Endothelial cell (in vitro differentiated cells): ENCODE measurements at regions not wholly inside any gene's neighbourhood (a gene's known extent, or its start where the extent isn't known, plus 50 kb on each side); places are given as distances from the start of the nearest gene placed in this dataset.

Source experiments
- DNase-seq: peaks from one replicate; pipeline ENCODE4 v3.0.0; 2021; ENCODE audit warnings: low spot score
- H3K27ac Mint-ChIP-seq: one replicate; pipeline ENCODE4 v1.8.0; 2021; ENCODE audit warnings: mixed read lengths, inconsistent platforms; ENCODE audit not compliant: unreplicated experiment
- H3K27me3 Mint-ChIP-seq: one replicate; pipeline ENCODE4 v1.8.0; 2021; ENCODE audit warnings: mild to moderate bottlenecking, moderate library complexity, mixed read lengths, inconsistent platforms; ENCODE audit not compliant: unreplicated experiment
- H3K36me3 Mint-ChIP-seq: one replicate; pipeline ENCODE4 v1.8.0; 2021; ENCODE audit warnings: mild to moderate bottlenecking, low read depth, mixed read lengths, inconsistent platforms; ENCODE audit not compliant: unreplicated experiment
- H3K4me1 Mint-ChIP-seq: one replicate; pipeline ENCODE4 v1.8.0; 2021; ENCODE audit warnings: mild to moderate bottlenecking, mixed read lengths, inconsistent platforms; ENCODE audit not compliant: unreplicated experiment
- H3K4me3 Mint-ChIP-seq: one replicate; pipeline ENCODE4 v1.8.0; 2021; ENCODE audit warnings: mild to moderate bottlenecking, mixed read lengths, inconsistent platforms; ENCODE audit not compliant: unreplicated experiment
- H3K9me3 Mint-ChIP-seq: one replicate; pipeline ENCODE4 v1.8.0; 2021; ENCODE audit warnings: mixed read lengths, inconsistent platforms; ENCODE audit not compliant: unreplicated experiment
- TF ChIP-seq, protein P1 (sequence below): fragments of 200-600 bp; sonication (generic); IDR thresholded peaks from one replicate; pipeline ENCODE4 v1.5.0; 2021; ENCODE audit warnings: antibody characterized with exemption; ENCODE audit not compliant: unreplicated experiment

DNA sequence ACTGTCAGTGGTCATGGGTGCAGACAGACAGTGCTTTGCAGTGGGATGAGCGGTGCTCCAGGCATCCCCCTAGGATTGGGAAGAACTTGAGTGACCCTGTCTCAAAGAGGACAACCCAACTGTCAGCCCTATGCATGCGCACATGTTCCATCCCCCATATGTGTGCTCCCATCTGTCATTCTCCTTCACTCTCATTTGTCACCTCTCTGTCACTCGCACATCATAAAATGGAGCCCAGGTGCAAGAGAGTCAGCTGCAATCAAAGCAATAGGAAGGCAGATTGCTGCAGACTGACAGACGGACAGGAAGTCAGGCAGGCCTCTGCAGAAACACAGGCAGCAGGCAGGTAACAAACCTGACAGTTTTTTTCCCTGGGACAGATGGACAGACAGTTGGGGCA is 101.8 kb upstream of the CCL1 start:
- TF ChIP-seq, protein P1, sequence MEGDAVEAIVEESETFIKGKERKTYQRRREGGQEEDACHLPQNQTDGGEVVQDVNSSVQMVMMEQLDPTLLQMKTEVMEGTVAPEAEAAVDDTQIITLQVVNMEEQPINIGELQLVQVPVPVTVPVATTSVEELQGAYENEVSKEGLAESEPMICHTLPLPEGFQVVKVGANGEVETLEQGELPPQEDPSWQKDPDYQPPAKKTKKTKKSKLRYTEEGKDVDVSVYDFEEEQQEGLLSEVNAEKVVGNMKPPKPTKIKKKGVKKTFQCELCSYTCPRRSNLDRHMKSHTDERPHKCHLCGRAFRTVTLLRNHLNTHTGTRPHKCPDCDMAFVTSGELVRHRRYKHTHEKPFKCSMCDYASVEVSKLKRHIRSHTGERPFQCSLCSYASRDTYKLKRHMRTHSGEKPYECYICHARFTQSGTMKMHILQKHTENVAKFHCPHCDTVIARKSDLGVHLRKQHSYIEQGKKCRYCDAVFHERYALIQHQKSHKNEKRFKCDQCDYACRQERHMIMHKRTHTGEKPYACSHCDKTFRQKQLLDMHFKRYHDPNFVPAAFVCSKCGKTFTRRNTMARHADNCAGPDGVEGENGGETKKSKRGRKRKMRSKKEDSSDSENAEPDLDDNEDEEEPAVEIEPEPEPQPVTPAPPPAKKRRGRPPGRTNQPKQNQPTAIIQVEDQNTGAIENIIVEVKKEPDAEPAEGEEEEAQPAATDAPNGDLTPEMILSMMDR = no peak
- Mint-ChIP-seq H3K36me3 (no peaks in the 10 kb centered on the region), H3K4me1 (no peaks in the 10 kb centered on the region), H3K27me3 (peaks cover 2% of the 10 kb centered on the region), H3K4me3 (no peak overlapping the region), H3K9me3 (no peaks in the 10 kb centered on the region), H3K27ac (no peak overlapping the region)
- DNase-seq = no peak

DNA sequence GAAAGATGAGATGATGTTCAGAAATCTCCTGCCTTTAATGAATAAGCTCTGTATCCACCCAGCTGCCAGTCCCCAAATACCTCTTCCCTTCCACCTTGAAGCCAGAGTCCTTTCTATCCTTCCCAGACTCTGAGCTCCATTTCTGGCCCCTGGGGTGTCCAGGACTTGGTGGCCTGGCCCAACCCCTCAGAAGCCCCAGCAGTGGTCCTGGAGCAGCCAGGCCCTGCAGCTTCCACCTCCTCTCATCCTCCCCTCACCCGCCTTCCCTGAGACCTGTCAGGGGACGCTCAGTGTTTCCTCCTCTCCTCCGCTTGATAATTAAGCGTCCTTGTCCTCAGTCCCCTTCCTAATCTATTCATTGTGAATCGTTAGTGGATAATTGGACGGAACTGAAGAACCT is 95.2 kb upstream of the CCL1 start:
- Mint-ChIP-seq H3K27me3 (peaks cover 8% of the 10 kb centered on the region), H3K4me1 (no peaks in the 10 kb centered on the region), H3K36me3 (no peaks in the 10 kb centered on the region), H3K27ac (no peak overlapping the region), H3K9me3 (no peaks in the 10 kb centered on the region), H3K4me3 (no peak overlapping the region)
- TF ChIP-seq, protein P1 = no peak
- no peak for DNase-seq

- TF ChIP-seq, protein P1 = no peak
- no peaks in the 10 kb centered on the region for H3K36me3 Mint-ChIP-seq
- no peaks in the 10 kb centered on the region for H3K9me3 Mint-ChIP-seq
- no peak overlapping the region for H3K4me3 Mint-ChIP-seq
- peaks cover 8% of the 10 kb centered on the region for H3K27me3 Mint-ChIP-seq
- no peak overlapping the region for H3K27ac Mint-ChIP-seq
- no peaks in the 10 kb centered on the region for H3K4me1 Mint-ChIP-seq
- no peak for DNase-seq
These were observed 93.1 kb upstream of the CCL1 start for GRCh38 chr17:34456121-34456520.

DNA sequence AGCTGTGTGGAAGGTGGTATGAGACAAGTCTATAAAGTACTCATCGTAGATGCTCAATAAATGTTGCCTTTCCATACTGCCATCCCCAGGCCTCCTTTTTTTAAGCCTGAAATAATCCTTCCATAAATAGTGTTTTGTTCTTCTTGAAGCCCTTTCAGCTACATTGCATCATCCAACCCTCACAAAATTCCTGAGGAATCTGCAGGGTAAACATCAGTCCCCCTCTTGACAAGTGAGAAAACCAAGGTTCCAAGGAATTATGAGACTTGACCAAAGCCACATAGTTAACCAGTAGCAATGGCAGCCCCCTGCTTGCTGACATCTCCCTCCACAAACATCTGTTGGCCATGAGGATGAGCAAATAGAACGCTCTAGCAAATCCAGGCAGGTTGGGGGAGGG is 89.7 kb upstream of the CCL1 start:
- no peak overlapping the region for H3K4me3 Mint-ChIP-seq
- H3K27me3 Mint-ChIP-seq = peaks cover 3% of the 10 kb centered on the region
- no peaks in the 10 kb centered on the region for H3K36me3 Mint-ChIP-seq
- DNase-seq = no peak
- no peaks in the 10 kb centered on the region for H3K9me3 Mint-ChIP-seq
- no peaks in the 10 kb centered on the region for H3K4me1 Mint-ChIP-seq
- H3K27ac Mint-ChIP-seq = no peak overlapping the region
- TF ChIP-seq, protein P1 = no peak

DNA sequence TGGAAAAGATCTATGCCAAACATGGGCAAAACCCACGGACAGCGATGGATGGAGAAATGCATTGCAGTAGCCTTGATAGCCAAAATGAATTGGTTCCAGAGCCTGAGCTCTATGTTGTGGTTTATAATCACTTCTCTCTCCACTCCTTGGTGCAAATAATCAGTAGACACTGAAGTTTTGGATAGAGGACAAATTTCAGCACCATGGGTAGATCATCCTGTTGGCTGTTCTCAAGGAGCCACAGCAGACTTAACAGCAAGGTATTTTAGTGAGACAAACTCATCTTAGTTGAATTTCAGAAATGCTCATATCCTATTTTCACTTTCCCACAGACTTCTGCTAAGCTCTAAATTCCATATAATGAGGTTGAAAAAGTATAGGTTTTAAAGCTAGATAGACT is 88.3 kb upstream of the CCL1 start:
- Mint-ChIP-seq H3K4me3 (no peak overlapping the region), H3K9me3 (no peaks in the 10 kb centered on the region), H3K36me3 (no peaks in the 10 kb centered on the region), H3K27me3 (peaks cover 3% of the 10 kb centered on the region), H3K27ac (no peak overlapping the region), H3K4me1 (no peaks in the 10 kb centered on the region)
- TF ChIP-seq, protein P1 = no peak
- DNase-seq = no peak
